ENCODE measurements at regions not wholly inside any gene's neighbourhood (a gene's known extent, or its start where the extent isn't known, plus 50 kb on each side); places are given as distances from the start of the nearest gene placed in this dataset.

DNA sequence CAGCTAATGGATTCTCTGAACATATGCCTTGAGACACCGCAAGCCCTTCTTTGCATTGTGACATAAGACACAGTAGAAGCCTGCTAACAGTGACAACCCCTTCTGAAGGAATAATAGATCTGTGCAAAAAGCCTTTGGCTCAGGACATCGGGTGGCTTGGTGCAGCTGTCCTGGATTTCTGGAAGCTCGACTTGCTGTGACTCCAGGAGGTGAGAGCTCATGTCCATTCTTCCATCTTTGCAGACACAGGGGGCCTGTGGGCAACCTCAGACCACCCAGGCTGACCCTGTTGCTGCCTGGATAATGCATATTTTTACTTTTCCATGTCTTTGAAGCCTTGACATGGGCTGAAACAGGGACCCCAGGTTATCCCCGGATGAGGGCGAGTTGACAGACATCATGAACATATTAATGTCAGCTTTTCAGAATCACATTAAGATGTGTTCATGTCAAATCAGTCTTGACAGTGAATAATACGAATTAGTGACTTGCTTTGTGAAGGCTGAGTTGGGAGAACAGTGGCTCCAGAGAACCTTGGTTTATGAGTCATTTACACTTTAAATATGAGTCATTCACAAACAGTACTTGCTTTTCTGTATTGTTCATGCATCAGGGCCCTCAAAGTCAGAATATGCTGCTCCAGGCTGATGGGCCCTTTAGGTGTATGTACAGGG, 66.8 kb upstream of the IYD start:
- TF ChIP-seq, protein P1, sequence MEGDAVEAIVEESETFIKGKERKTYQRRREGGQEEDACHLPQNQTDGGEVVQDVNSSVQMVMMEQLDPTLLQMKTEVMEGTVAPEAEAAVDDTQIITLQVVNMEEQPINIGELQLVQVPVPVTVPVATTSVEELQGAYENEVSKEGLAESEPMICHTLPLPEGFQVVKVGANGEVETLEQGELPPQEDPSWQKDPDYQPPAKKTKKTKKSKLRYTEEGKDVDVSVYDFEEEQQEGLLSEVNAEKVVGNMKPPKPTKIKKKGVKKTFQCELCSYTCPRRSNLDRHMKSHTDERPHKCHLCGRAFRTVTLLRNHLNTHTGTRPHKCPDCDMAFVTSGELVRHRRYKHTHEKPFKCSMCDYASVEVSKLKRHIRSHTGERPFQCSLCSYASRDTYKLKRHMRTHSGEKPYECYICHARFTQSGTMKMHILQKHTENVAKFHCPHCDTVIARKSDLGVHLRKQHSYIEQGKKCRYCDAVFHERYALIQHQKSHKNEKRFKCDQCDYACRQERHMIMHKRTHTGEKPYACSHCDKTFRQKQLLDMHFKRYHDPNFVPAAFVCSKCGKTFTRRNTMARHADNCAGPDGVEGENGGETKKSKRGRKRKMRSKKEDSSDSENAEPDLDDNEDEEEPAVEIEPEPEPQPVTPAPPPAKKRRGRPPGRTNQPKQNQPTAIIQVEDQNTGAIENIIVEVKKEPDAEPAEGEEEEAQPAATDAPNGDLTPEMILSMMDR (conservative IDR thresholded peaks at IDR 0.05 in 1 of 2, IDR thresholded peaks at IDR 0.05 in 1 of 2; ENCODE audit: extremely low read depth in 1 of 2, insufficient read depth in 1 of 2, low read depth in 1 of 2, low read length in 2 of 2): no peak
- TF ChIP-seq EZH2 (IDR thresholded peaks at IDR 0.05; ENCODE audit: borderline replicate concordance, low read length): no peak

All from mammary epithelial cell (primary cell).